Activated T-cell treated with anti-CD3 and anti-CD28 coated beads for 48 hours (primary cell): ENCODE measurements at regions not wholly inside any gene's neighbourhood (a gene's known extent, or its start where the extent isn't known, plus 50 kb on each side); places are given as distances from the start of the nearest gene placed in this dataset.
"Not testable (repeated sequence)": the region's sequence is repeated elsewhere in the genome, so short reads cannot be mapped to it uniquely, and the experiment has no call there.

Experiments used
- DNase-seq: peaks from one replicate; pipeline ENCODE4 v3.0.0-alpha.2; 2020; ENCODE audit warnings: low read depth

DNA sequence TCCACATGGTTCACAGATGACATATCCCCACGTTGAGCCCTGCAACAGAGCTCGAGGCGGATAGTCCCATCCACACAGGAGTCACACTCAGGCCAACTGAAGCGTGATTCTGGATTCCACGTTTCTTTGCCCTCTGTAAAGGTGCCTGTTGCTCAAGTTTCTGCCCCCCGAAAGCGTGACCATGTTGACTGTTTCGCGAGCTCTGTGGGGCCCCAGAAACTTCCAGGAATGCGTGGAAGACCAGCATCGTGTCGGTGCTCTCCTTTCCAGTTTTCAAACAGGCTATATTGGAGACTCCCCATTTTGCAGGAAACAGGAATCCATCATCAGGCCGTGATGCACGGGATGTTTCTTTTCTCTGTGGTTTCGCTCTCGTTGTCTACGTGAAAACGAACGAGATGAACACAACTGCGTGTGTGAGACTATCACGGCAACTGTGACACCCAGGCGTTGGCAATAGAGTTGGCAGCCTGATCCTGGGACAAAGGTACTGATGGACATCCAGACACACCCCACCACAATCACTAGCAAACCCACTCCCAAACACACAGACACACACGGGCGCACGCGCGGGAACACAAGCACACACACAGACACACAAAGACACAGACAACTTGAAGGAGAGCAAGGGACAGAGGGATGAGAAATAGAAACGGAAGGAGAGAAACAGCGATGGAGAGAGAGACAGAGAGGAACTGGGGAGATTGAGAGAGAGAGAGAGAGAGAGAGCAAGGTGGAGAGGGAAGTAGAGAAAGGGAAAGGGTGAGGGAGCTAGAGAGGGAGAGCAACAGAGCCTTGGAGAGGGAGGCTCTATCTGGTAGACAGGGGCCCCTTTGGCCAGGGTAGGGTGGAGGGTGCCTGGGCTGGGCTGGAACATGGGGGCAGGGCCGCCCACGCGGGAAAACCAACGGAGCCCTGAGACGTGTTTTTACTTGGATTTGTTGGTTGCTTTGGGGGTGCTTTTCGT is 1609.3 kb downstream of the SPATA31A7 start:
- peak; percentile 21 for DNase-seq

DNA sequence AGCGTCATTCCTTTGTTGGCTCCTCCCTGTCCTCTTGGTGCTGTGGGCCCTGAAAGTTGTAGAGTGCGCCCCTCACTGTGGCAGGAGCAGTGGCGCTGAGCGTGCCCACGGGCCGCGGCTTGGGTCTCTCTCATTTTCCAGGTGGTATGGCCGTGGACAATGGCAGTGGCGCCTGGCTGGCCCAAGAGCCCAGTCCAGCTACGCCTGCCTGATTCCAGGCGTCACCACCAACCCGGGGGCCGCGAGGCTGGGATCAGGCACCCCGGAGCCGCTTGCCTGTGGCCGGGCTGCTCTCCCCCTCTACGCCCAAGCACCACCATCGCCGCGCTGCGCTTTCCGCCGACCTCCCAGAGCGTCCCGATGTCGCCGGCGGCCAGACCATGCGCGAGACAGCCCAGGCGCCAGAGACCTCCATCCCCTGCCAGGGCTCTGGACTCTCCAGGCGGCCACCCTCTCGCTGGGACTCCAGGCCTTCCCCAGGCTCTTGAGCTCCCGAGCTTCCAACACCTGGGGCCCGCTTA is 1610.1 kb downstream of the SPATA31A7 start:
- DNase-seq = peak; percentile 36

DNA sequence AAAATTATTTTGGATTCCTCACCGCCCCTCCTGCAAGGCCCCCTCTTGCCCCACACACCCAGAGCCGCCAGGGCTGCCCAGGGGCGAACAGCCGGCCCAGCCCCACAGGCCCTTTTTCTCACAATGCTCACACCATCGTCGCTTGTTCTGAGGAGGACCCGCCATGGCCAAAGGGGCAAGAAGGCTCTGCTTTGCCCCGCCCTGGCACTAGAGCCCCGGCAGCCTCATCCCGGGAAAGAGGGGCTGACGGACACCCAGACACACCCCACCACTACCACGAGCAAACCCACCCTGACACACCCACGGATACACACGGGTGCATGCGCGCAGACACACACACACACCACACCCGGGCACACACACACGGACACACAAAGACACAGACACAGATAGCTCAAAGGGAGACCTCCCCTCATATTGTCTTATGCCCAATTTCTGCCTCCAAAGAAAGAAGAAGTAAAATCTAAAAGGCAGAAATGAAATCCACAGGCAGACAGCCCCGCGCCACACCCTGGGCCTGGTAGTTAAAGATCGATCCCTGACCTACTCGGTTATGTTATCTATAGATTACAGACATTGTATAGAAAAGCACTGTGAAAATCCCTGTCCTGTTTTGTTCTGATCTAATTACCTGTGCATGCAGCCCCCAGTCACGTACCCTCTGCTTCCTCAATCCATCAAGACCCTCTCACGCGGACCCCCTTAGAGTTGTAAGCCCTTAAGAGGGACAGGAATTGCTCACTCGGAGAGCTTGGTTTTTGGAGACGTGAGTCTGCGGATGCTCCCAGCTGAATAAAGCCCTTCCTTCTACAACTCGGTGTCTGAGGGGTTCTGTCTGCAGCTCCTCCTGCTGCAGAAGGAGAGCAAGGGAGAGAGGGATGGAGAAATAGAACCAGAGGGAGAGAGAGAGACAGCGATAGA is 1610.9 kb downstream of the SPATA31A7 start:
- DNase-seq = peak; percentile 15

DNA sequence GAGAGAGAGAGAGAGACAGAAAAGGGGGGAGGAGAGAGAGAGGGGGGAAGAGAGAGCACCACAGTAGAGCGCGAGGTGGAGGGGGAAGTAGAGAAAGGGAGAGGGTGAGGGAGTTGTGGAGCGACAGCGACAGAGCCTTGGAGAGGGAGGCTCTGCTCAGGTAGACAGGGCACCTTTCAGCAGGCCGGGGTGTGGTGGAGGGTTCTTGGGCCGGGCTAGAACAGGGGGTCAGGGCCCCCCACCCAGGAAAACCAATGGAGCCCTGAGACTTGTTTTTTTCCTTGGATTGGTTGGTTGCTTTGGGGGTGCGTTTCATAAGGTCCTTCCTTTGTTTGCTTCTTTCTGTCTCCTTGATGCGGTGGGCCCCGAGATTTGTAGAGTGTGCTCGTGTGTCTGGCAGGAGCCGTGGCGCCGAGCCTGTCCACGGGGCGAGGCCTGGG is 1611.6 kb downstream of the SPATA31A7 start:
- peak; percentile 15 for DNase-seq

DNA sequence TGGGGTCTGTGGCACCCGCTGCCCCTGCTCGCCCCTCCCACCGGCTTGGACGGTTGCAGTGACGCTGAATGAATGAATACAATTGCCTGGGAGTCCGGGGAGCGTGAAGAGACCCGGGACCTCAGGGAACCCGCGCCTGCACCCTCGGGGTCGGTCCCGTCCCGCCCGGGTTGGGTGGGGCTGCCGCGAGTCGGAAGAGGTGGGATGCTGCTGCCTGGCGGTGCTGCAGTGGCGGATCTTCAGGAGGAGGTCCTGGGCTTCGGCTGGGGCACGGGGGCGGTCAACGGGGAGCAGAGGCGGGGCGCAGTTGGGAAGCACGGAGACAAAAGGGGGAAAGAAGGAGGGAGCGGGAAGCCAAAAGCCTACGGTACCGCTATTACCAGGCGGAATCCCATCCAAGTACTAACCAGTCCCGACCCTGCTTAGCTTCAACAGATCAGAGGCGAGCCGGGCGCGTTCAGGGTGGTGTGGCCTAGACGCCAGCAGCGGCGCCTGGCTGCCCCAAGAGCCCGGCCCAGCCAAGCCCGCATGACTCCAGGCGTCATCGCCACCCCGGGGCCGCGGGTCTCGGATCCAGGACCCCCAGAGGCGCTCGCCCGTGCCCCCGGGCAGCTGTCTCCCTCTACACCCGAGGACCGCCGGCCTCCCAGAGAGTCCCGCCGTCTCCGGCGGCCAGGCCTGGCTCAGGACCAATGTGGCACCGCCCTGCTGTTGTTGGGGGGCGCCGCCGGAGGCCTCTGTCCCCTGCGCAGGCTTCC is 1612.3 kb downstream of the SPATA31A7 start:
- DNase-seq = peak; percentile 84

DNA sequence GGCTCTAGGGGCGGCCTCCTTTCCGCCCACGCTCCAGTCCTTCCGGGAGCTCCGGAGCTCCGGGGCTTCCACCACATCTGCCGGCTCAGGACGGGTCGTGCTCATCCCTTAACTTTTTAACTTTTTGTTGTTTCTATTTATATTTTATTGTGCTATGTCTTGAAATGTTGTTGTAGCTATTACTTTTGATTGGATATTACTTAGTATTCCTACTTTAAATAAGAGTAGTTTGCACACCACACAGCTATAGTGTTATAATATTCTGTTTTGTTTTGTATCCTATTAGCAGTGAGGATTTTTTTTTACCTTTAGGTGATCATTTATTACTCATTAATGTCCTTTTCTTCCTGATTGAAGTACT is 1612.9 kb downstream of the SPATA31A7 start:
- not testable (repeated sequence) for DNase-seq

DNA sequence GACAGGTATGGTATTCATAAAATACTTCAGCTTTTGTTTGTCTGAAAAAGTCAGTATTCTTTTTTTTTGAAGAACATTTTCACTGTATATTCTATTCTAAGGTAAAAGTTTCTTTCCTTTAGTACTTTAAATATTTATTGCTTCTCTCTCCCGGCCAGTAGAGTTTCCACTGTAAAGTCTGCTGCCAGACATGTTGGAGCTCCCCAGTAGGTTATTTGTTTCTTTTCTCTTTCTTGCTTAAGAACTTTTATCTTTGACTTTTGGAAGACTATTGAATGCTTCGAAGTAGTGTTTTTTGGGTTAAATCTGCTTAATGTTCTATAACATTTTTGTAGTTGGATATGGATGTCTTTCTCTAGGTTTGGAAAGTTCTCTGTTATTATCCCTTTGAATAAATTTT is 1613.3 kb downstream of the SPATA31A7 start:
- not testable (repeated sequence) for DNase-seq

DNA sequence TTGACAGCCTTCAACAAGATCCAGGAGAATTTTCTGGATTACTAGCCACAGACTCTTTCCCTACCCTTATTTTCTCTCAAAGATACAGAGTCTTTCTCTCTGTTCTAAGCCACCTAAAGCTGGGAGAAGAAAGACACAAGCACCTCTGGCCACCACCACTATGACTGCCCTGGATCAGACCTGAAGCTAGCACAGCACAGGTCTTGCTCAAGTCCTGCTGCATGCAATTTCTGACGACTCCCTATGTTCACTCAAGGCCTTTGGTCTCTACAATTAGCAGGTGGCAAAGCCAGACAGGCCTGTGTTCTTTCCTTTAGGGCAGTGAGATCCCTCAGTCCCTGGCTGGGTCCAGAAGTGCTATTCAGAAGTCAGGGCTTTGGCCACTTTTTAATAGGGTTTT is 1614.5 kb downstream of the SPATA31A7 start:
- DNase-seq = not testable (repeated sequence)

DNA sequence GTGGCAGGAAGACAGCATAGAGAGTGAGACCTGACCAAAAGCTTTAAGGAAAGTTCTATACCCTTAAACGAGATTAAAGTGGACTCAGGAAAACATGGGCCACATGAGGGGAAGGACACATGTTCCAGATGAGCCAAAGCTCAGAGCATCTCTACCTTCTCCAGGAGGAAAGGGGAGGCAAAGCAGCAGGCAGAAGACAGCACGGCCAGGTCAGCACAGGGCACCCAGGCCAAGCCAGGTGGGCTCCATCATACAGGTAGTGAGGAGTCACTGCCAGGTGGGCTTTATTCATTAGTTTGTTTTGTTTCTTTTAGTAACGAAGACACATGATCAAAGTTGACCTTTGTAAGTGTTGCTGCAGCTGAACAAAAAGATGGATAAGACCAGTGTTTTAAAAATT is 1617.6 kb downstream of the SPATA31A7 start:
- DNase-seq = not testable (repeated sequence)

DNA sequence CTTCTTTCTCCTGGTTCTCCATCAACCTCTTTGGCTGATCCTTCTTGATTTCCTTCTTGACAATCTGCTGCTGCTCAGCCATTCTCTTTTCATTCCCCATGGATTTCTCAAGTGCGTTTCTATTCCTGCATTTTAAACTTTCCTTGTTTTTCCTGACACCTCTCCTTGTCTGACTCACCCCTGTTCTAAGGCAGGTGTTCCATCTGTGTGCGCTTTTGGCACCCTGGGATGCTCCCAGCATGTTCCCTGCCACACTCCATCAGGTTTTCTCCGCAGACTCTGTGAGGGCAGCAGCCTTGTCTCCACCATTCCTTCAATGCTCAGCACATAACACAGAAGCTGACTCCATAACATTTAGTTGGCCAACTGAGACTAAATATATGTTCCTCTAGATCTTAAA is 1618.2 kb downstream of the SPATA31A7 start:
- DNase-seq = not testable (repeated sequence)

DNA sequence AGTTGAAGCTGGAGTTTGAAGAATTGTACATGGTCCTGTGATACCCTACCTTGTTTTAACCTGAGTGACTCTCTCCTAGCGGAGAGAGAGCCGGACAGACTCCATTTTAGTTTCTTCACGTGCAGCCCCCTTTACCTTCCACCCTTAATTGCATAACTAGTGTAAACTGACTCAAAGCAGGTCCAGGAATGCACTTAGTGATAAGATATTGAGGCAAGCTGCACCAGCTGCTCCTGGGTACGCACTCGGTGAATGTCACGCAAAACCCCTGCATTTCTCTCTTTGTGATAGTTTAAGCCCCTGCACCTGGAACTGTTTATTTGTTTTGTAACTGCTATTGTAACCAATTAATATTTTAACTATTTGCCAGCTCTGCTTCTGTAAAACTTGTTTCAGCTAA is 1620.5 kb downstream of the SPATA31A7 start:
- not testable (repeated sequence) for DNase-seq

DNA sequence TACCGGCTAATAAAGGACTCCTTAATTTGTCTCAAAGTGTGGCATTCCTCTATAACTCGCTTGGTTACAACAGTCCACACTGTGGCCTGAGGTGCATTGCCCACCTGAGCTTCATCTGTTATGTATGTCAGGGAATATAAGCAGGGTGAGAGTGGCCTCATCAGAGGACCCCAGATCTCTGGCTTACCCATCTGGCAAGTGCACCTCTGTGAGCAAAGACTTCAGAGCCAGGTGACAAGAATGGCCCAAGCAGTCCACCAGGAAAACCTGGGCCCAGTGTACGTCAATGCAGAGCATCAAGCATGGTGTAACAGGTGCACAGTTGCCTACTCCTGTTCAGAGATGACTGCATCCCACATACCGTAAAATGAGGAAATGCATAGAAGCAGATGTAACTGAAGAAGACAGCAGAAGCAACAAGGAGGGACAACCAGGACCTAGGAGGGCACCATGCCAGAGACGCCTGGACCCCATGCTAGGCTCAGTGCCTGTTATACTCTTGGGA is 1621.0 kb downstream of the SPATA31A7 start:
- DNase-seq = not testable (repeated sequence)

DNA sequence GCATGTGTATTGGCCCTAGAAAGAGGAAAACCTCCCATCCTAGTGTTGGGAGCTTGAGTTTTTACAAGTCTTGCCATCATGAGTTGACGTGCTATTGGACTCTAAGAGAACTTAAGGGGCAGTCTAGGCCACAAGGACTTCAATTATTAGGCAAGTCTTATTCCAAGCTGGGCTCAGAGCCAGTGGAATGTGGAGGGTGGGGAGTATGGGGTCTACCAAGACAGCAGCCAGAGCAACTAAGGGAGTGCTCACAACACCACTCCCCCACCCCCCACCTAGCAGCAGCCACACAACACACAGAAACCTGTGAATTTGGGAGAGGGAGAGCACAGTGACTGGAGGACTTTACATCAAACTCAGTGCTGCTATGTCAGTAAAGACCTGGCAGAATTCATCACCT is 1625.6 kb downstream of the SPATA31A7 start:
- not testable (repeated sequence) for DNase-seq

DNA sequence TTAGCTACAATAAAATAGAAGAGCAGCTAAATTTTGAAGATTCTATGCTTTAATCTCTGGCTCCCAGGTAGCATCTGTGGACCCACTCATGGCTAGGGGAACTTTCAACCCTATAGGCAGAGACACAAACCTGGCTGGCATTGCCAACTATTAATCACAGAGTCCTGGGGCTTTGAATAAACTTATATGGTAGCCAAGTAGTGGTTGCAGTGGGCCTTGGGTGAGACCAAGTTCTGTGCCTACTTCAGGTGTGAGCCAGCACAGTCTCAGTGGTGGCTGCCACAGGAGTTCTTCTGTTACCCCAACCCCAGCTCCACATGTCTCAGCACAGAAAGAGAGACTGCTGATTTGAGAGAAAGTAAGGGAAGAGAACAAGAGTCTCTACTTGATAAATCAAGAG is 1626.5 kb downstream of the SPATA31A7 start:
- not testable (repeated sequence) for DNase-seq

DNA sequence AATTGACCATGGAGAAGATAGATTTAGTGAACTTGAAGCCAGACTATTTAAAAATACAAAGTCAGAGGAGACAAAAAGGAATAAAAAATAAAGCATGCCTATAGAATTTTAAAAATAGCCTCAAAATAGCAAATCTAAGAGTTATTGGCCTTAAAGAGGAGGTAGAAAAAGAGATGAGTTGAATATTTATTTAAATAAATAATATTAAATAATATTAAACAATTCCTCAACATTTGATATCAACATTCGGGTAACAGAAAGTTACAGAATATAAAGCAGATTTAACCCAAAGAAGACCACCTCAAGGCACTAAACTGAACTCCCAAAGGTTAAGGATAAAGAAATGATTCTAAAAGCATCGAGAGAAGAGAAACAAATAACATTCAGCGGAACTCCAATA is 1627.4 kb downstream of the SPATA31A7 start:
- DNase-seq = not testable (repeated sequence)

DNA sequence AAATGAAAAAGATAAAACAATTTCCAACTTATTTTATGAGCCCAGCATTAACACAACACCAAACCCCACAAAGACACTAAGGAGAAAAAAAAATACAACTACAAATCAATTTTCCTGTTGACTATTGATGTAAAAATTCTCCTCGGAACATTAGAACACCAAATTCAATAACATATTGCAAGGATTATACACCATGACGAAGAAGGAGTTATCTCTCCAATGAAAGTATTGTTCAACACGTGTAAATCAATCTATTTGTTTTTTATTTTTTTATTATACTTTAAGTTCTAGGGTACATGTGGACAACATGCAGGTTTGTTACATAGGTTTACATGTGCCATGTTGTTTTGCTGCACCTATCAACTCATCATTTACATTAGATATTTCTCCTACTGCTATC is 1632.3 kb downstream of the SPATA31A7 start:
- DNase-seq = not testable (repeated sequence)

DNA sequence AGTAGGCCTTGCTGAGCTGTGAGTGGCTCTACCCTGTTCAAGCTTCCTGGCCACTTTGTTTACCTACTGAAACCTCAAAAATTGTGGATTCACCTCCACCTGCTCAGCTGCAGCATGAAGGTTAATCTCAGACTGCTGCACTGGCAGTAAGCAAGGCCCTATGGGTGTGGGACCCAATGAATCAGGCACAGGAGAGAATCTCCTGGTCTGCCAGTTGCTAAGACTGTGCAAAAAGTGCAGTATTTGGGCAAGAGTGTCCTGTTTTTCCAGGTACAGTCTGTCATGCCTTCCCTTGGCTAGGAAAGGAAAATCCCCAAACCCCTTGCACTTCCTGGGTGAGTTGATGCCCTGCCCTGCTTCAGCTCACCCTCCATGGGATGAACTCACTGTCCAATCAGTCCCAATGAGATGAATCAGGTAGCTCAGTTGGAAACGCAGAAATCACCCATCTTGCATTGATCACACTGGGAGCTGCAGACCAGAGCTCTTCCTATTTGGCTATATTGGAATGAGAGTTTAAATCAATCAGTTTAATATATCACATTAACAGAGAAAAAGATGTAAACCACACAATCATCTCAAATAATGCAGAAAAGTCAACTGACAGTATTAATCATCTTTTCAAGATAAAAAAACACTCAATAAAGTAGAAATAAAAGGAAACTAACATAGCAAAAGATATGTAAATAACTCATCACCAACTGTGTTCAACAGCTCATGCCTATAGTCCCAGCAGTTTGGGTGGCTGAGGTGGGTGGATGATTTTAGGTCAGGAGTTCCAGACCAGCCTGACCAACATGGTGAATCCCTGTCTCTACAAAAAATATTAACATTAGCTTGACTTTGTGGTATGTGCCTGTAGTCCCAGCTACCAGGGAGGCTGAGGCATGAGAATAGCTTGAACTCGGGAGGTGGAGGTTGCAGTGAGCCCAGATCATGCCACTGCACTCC is 1638.4 kb downstream of the SPATA31A7 start:
- not testable (repeated sequence) for DNase-seq

DNA sequence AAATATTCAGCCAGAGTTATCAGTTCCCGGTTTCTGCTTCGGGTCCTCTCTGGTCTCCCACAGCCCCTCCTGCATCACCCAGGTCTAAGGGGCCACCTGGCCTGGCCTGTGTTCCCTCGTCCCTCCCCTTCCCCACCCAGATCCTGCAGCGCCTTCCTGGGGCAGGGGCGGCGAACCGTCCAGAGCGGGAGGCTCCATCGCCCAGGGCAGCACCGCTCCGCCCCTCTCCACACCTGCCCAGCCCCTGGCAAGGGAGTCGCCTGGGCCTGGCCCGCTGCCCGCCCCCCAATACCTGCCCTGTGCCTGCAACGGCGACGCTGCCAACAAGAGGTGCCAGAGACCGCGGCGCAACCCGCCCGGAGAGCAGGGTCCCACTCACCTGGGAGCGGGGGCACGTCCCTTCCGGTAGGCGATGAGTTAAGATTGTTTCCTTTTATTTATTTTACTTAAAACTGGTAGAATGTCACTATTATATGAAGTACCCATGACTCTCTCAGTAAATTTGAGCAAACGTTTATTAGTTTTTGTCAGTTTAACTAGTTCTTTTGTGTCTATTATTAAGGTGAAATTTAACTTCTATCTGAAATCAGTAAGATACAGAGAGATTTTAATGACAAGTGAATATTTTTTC is 1641.1 kb downstream of the SPATA31A7 start:
- DNase-seq = not testable (repeated sequence)

DNA sequence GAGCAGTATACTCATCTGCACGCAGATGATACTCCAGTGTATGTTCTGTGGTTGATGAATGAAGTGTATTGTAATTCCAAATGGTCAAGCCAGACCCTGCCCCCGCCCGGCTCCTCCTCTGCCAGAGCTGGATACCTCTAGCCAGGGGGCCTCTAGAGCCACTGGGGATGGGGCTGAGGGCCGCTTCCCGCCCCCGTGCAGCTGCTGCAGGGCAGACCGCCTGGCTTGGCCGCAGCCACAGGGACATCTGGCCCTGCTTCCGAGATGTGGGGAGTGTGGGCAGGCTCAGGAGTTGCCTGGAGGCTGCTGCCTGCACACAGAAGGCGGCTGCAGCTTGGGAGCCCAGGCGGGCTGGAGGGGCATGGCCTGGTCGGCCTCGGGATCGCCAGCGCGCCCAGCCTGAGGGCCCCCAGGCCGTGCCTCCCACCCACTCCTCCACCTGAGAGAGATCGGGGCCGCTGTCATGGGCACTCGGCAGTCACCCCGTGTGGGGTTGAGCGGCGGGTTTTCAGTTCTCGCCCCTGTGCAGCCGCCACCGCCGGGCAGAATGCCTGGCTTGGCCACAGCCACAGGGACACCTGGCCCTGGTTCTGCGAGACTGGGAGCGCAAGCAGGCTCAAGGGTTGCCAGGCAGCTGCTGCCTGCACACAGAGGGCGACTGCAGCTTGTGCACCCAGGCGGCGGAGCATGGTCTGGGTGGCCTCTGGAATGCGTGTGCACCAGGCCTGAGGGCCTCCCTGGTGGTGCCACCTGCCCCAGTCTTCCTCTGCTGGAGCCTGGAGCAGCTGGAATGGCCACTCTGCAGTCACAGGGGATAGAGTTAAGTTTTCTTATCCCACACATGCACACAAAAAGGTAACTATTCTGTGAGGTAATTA is 1643.7 kb downstream of the SPATA31A7 start:
- not testable (repeated sequence) for DNase-seq
